ENCODE measurements at regions not wholly inside any gene's neighbourhood (a gene's known extent, or its start where the extent isn't known, plus 50 kb on each side); places are given as distances from the start of the nearest gene placed in this dataset.

DNA sequence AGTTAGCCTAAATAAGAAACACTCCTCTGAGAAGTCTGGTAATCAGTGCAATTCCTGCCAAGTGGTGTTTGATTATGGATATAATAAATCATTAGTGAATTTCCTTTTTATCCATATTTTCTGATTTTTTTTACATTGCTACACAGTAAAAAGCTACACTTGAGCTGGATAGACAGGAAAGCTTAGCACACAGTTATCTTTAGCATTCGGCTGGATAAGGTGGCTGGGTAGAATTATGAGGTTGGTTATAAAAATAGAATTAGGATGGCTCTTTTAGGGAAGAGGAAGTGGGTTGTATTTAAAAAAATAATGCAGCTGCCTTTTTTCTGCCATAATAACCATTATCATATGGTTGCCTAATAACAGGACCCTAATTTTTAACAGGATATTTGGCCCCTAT is 460.6 kb downstream of the NAF1 start:
- TF ChIP-seq, protein P1, sequence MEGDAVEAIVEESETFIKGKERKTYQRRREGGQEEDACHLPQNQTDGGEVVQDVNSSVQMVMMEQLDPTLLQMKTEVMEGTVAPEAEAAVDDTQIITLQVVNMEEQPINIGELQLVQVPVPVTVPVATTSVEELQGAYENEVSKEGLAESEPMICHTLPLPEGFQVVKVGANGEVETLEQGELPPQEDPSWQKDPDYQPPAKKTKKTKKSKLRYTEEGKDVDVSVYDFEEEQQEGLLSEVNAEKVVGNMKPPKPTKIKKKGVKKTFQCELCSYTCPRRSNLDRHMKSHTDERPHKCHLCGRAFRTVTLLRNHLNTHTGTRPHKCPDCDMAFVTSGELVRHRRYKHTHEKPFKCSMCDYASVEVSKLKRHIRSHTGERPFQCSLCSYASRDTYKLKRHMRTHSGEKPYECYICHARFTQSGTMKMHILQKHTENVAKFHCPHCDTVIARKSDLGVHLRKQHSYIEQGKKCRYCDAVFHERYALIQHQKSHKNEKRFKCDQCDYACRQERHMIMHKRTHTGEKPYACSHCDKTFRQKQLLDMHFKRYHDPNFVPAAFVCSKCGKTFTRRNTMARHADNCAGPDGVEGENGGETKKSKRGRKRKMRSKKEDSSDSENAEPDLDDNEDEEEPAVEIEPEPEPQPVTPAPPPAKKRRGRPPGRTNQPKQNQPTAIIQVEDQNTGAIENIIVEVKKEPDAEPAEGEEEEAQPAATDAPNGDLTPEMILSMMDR (conservative IDR thresholded peaks at IDR 0.05; ENCODE audit: low read depth, low read length), result no peak
- TF ChIP-seq EZH2 (IDR thresholded peaks at IDR 0.05; ENCODE audit: low read length, unreplicated experiment) (no peak), EZH2phosphoT487 (IDR thresholded peaks at IDR 0.05; ENCODE audit: borderline replicate concordance, low read length) (no peak)

Data from PC-3 (cell line).